ENCODE measurements at regions not wholly inside any gene's neighbourhood (a gene's known extent, or its start where the extent isn't known, plus 50 kb on each side); places are given as distances from the start of the nearest gene placed in this dataset.

- TF ChIP-seq CTCF (IDR thresholded peaks at IDR 0.05; ENCODE audit: extremely low read depth in 1 of 2, insufficient read depth in 1 of 2, low read depth in 1 of 2, low read length in 2 of 2) (no peak), EZH2 (IDR thresholded peaks at IDR 0.05; ENCODE audit: borderline replicate concordance, low read depth, low read length, severe bottlenecking) (no peak), POLR2AphosphoS5 (IDR thresholded peaks at IDR 0.05; ENCODE audit: insufficient read depth, low read depth, low read length) (no peak), POLR2A (IDR thresholded peaks at IDR 0.05; ENCODE audit: low read depth, low read length) (no peak), MAX (IDR thresholded peaks at IDR 0.05; ENCODE audit: insufficient read depth, insufficient read length) (no peak), FOS (IDR thresholded peaks at IDR 0.05; ENCODE audit: borderline replicate concordance, insufficient read depth, low read length) (no peak), MYC (IDR thresholded peaks at IDR 0.05; ENCODE audit: low read depth, low read length) (no peak), JUN (IDR thresholded peaks at IDR 0.05; ENCODE audit: borderline replicate concordance, insufficient read depth, insufficient read length, low read depth) (no peak), GATA2 (IDR thresholded peaks at IDR 0.05; ENCODE audit: insufficient read depth, insufficient read length, low read depth, low read length) (no peak)
Measured at GRCh38 chr3:16085410-16085809, 89.1 kb upstream of the GALNT15 start.

Data from endothelial cell of umbilical vein (primary cell).